Left lung (tissue), 4 donors: ENCODE measurements at regions not wholly inside any gene's neighbourhood (a gene's known extent, or its start where the extent isn't known, plus 50 kb on each side); places are given as distances from the start of the nearest gene placed in this dataset.
"Not testable (repeated sequence)": the region's sequence is repeated elsewhere in the genome, so short reads cannot be mapped to it uniquely, and the experiment has no call there.

Source experiments
- ATAC-seq: fragments of 200-7000 bp; cut with Tn5 transposase; one replicate; pipeline ENCODE4 v1.9.1; 2020; ENCODE audit warnings: moderate library complexity
- DNase-seq, 4 donors: peaks; one replicate each; pipeline ENCODE4 v3.0.0-alpha.2; 2013 to 2020
- H3K27ac ChIP-seq, 2 donors: fragments of 200-600 bp; sonication (generic) in 1 of 2; one replicate each; pipeline versions ENCODE4 v1.5.0 to v1.8.0; 2020 to 2021
- H3K27me3 ChIP-seq, 2 donors: fragments of 200-600 bp; sonication (generic) in 1 of 2; one replicate each; pipeline versions ENCODE4 v1.5.0 to v1.8.0; 2020 to 2021
- H3K36me3 ChIP-seq, 2 donors: fragments of 200-600 bp; sonication (generic) in 1 of 2; one replicate each; pipeline versions ENCODE4 v1.5.0 to v1.8.0; 2020 to 2021
- H3K4me1 ChIP-seq, 2 donors: fragments of 200-600 bp; one replicate each; pipeline ENCODE4 v1.8.0; 2021
- H3K4me3 ChIP-seq, 2 donors: fragments of 200-600 bp; sonication (generic) in 1 of 2; one replicate each; pipeline versions ENCODE4 v1.5.0 to v1.8.0; 2020 to 2021; ENCODE audit warnings: mild to moderate bottlenecking in 1 of 2
- H3K9me3 ChIP-seq, 2 donors: fragments of 200-600 bp; sonication (generic) in 1 of 2; one replicate each; pipeline versions ENCODE4 v1.5.0 to v1.8.0; 2020 to 2021
- CTCF ChIP-seq, 2 donors: fragments of 200-600 bp; sonication (generic) in 1 of 2; IDR thresholded peaks; one replicate each; pipeline versions ENCODE4 v1.5.0 to v1.8.0; 2021; ENCODE audit warnings: antibody characterized with exemption in 2 of 2
- intact Hi-C, 2 donors: fragments of 100-400 bp; cut with DNase I; formaldehyde crosslinking; loops; one replicate each; pipeline versions ENCODE4 v1.11.2 to v1.14.2; 2022
- donor health status: DM: no; HTN: yes; CAD: no.
- donor health status: DM: no; HTN: no; CAD: no.

- H3K9me3 ChIP-seq, H3K4me3 ChIP-seq, intact Hi-C loops, H3K4me1 ChIP-seq, H3K27me3 ChIP-seq, ATAC-seq, H3K27ac ChIP-seq, H3K36me3 ChIP-seq, DNase-seq: not testable (repeated sequence)
Measured at GRCh38 chr13:21272439-21272838, 96.0 kb downstream of the MRPL57 start.

GRCh38 chr13:21274457-21274856 lies 98.0 kb downstream of the MRPL57 start:
- intact Hi-C loops, H3K4me3 ChIP-seq, H3K4me1 ChIP-seq, H3K36me3 ChIP-seq, H3K27ac ChIP-seq, H3K9me3 ChIP-seq, ATAC-seq, H3K27me3 ChIP-seq, DNase-seq: not testable (repeated sequence)

GRCh38 chr13:21282065-21282464 lies 105.6 kb downstream of the MRPL57 start:
- TF ChIP-seq CTCF (IDR thresholded peaks at IDR 0.05): no peak
- Histone ChIP-seq H3K4me3 (no peak overlapping the region), H3K4me1 (no peaks in the 10 kb centered on the region), H3K36me3 (no peaks in the 10 kb centered on the region), H3K9me3 (no peaks in the 10 kb centered on the region), H3K27ac (no peak overlapping the region), H3K27me3 (peaks cover 8 to 9% of the 10 kb centered on the region in 2 donors)
- no peak for DNase-seq
- no peak for ATAC-seq
- intact Hi-C loops: no loop called here

GRCh38 chr13:21287331-21287907 lies 111.0 kb downstream of the MRPL57 start:
- intact Hi-C loops: no loop called here
- Histone ChIP-seq H3K4me3 (no peak overlapping the region), H3K27me3 (peaks cover 0 to 7% of the 10 kb centered on the region in 2 donors), H3K36me3 (no peaks in the 10 kb centered on the region), H3K4me1 (no peaks in the 10 kb centered on the region), H3K27ac (no peak overlapping the region), H3K9me3 (no peaks in the 10 kb centered on the region)
- DNase-seq: peak in 1 of 4 donors; percentile 35
- no peak for ATAC-seq
- TF ChIP-seq CTCF (IDR thresholded peaks at IDR 0.05): no peak

GRCh38 chr13:21289475-21289874 lies 113.0 kb downstream of the MRPL57 start:
- Histone ChIP-seq H3K36me3 (no peaks in the 10 kb centered on the region), H3K4me1 (no peaks in the 10 kb centered on the region), H3K27me3 (no peaks in the 10 kb centered on the region), H3K9me3 (no peaks in the 10 kb centered on the region), H3K4me3 (no peak overlapping the region), H3K27ac (no peak overlapping the region)
- ATAC-seq (no peak), DNase-seq (no peak)
- no peak for TF ChIP-seq CTCF (IDR thresholded peaks at IDR 0.05)
- intact Hi-C loops: no loop called here

- intact Hi-C loops, H3K4me1 ChIP-seq, H3K4me3 ChIP-seq: not testable (repeated sequence)
Measured at GRCh38 chr13:21290442-21291002, 114.1 kb downstream of the MRPL57 start.

GRCh38 chr13:21291840-21292239 lies 115.4 kb downstream of the MRPL57 start:
- no peak for ATAC-seq
- no peak overlapping the region for H3K27ac ChIP-seq
- no peaks in the 10 kb centered on the region for H3K9me3 ChIP-seq
- DNase-seq: no peak
- no peaks in the 10 kb centered on the region for H3K36me3 ChIP-seq
- no peaks in the 10 kb centered on the region for H3K27me3 ChIP-seq
- H3K4me1 ChIP-seq: peaks cover 0 to under 1% of the 10 kb centered on the region in 2 donors
- TF ChIP-seq CTCF (IDR thresholded peaks at IDR 0.05): no peak
- no peak overlapping the region for H3K4me3 ChIP-seq
- intact Hi-C loops: no loop called here

More at GRCh38 chr13:21290442-21291002, 114.1 kb downstream of the MRPL57 start:
- H3K27ac ChIP-seq, ATAC-seq, H3K9me3 ChIP-seq, H3K27me3 ChIP-seq, H3K36me3 ChIP-seq, DNase-seq: not testable (repeated sequence)
